Common myeloid progenitor, CD34-positive (primary cell): ENCODE measurements at regions not wholly inside any gene's neighbourhood (a gene's known extent, or its start where the extent isn't known, plus 50 kb on each side); places are given as distances from the start of the nearest gene placed in this dataset.
"Not testable (repeated sequence)": the region's sequence is repeated elsewhere in the genome, so short reads cannot be mapped to it uniquely, and the experiment has no call there.

Source experiments
- CTCF ChIA-PET: fragments of 350-600 bp; sonication (Branson Sonifier 250); formaldehyde crosslinking; loops from one replicate; lab custom pipeline; 2021; ENCODE audit warnings: antibody characterized with exemption; lab: Charles Lee
- POLR2A ChIA-PET: fragments of 350-600 bp; sonication (Branson Sonifier 250); formaldehyde crosslinking; loops from one replicate; lab custom pipeline; 2021; ENCODE audit warnings: antibody characterized with exemption; lab: Charles Lee
- DNase-seq, 3 donors: peaks; one replicate each; pipeline versions ENCODE4 v3.0.0 to v3.0.0-alpha.2; 2013
- H3K27ac ChIP-seq, 2 experiments: 1 replicate in 1 of 2; 2 replicates in 1 of 2; pipeline ENCODE4 v1.7.0; 2013; ENCODE audit warnings: inconsistent platforms in 2 of 2, low read length in 2 of 2, mild to moderate bottlenecking in 2 of 2, low read depth in 1 of 2, moderate library complexity in 1 of 2; ENCODE audit not compliant: severe bottlenecking in 2 of 2, insufficient read depth in 1 of 2, poor library complexity in 1 of 2
- H3K27me3 ChIP-seq, 5 experiments: replicated peaks in 2 of 5; 1 replicate in 3 of 5; 2 replicates in 2 of 5; pipeline versions ENCODE4 v1.6.1 to v1.7.0; 2013; ENCODE audit warnings: low read length in 4 of 5, mild to moderate bottlenecking in 2 of 5, moderate library complexity in 2 of 5, inconsistent platforms in 1 of 5; ENCODE audit not compliant: insufficient read depth in 5 of 5, control insufficient read depth in 4 of 5
- H3K36me3 ChIP-seq, 4 experiments: 1 replicate in 2 of 4; 2 replicates in 2 of 4; pipeline versions ENCODE4 v1.6.1 to v1.7.0; 2013; ENCODE audit warnings: low read length in 3 of 4, control low read depth in 1 of 4, mild to moderate bottlenecking in 1 of 4; ENCODE audit not compliant: control insufficient read depth in 4 of 4, insufficient read depth in 4 of 4
- H3K4me1 ChIP-seq, 4 experiments: 1 replicate in 3 of 4; 2 replicates in 1 of 4; pipeline versions ENCODE4 v1.6.1 to v1.7.1; 2013; ENCODE audit warnings: low read length in 3 of 4, mild to moderate bottlenecking in 3 of 4, control low read depth in 1 of 4, inconsistent platforms in 1 of 4, moderate library complexity in 1 of 4; ENCODE audit not compliant: control insufficient read depth in 4 of 4, insufficient read depth in 4 of 4; ENCODE audit errors: control extremely low read depth in 1 of 4
- H3K4me3 ChIP-seq, 7 experiments: 1 replicate in 4 of 7; 2 replicates in 3 of 7; pipeline versions ENCODE4 v1.5.1 to v1.7.0; 2013; ENCODE audit warnings: mild to moderate bottlenecking in 7 of 7, low read length in 6 of 7, moderate library complexity in 6 of 7, inconsistent platforms in 2 of 7, low read depth in 2 of 7, control low read depth in 1 of 7; ENCODE audit not compliant: insufficient read depth in 4 of 7, control insufficient read depth in 1 of 7; ENCODE audit errors: extremely low read depth in 1 of 7
- H3K9me3 ChIP-seq, 5 experiments: 1 replicate in 4 of 5; 2 replicates in 1 of 5; pipeline versions ENCODE4 v1.6.1 to v1.7.1; 2013; ENCODE audit warnings: low read length in 4 of 5, mild to moderate bottlenecking in 2 of 5, inconsistent platforms in 1 of 5, low read depth in 1 of 5, moderate library complexity in 1 of 5; ENCODE audit not compliant: control insufficient read depth in 4 of 5, insufficient read depth in 2 of 5; ENCODE audit errors: control extremely low read depth in 1 of 5
- WGBS: methylation state at CpG from one replicate; pipeline ENCODE4 v1.1.5; 2013; ENCODE audit not compliant: insufficient coverage; 5-methylcytosine and 5-hydroxymethylcytosine counted together

DNA sequence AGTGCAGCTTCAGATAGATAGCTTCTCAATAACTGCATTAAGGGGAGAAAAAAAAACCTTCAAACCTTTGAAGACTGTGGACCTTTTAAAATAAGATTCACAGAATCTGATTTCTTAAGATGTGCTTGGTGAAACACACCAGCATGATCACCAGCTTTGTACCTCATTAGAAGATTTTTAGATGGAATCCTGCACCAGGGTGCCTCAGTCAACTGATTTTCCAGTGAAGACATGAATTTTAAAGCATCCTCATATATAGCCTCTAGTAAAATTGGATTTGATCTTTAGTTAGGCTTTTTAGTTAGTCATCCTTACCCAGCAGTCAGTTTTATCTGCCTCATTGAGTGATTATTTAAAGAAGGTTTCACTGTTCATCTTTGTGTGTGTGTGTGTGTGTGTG, 208.6 kb upstream of the DEPDC1 start:
- CTCF ChIA-PET = no interaction called here
- POLR2A ChIA-PET = no interaction called here
- Histone ChIP-seq H3K9me3 (peaks cover 0 to 8% (median 3%) of the 10 kb centered on the region in 5 experiments), H3K27ac (no peak overlapping the region), H3K36me3 (no peaks in the 10 kb centered on the region), H3K4me1 (no peaks in the 10 kb centered on the region), H3K4me3 (no peak overlapping the region), H3K27me3 (no peaks in the 10 kb centered on the region)
- no peak for DNase-seq

DNA sequence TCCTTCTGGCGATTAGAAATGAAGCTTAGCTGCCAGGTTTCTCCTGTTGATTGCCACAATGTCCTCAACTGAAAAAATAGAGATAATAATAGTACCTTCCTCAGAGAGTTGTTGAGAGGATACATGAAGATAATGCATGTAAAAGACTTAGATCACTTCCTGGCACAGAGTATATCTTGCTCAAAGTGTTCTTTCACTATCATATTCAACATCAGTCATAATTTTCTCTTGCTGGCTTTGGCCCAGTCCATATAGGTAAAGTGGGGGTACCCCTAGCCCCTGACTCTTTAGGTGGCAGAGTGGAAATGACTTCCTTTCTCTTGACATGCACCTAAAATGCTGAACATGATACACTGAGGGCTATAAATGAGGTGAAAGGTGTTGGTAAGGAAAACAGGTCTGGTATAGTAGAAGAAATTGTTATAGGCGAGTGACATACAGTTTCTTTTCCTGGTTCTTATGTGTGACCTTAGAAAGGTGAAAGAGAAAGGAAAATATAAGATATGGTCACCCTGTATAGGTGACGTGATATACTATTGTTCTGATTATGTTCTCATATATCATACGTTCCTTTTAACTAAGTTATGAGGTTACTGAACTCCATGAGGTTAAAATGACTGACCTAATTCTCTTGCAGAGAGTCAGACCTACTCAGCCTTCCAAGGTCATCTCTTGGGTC, 209.9 kb upstream of the DEPDC1 start:
- ChIA-PET CTCF (no interaction called here), POLR2A (no interaction called here)
- Histone ChIP-seq H3K4me1 (no peaks in the 10 kb centered on the region), H3K27me3 (no peaks in the 10 kb centered on the region), H3K4me3 (no peak overlapping the region), H3K9me3 (peaks cover 0 to 9% (median 3%) of the 10 kb centered on the region in 5 experiments), H3K27ac (no peak overlapping the region), H3K36me3 (no peaks in the 10 kb centered on the region)
- DNase-seq = no peak
- 100% methylated on average over 2 of the region's 4 CpGs for WGBS

DNA sequence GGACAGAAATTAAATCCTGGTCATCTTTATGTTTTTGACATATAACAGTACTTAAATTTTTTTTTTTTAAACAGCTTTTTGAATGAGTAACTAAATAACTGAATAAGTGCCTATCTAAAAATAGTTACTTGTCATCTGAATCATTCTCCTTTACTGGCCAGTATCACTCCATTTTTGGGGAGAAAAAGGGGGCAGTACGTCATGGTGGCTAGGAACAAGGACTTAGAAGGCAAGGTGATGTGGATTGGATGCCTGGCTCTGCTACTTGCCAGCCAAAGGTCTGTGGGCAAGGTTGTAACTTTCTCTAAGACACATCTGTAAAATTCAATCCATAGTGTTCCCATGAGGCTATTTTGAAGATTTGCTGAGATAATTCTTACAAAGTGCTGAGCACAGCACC, 220.4 kb upstream of the DEPDC1 start:
- no peaks in the 10 kb centered on the region for H3K9me3 ChIP-seq
- WGBS = no CpG with 5 or more reads among the region's 1 CpG
- no peak overlapping the region for H3K27ac ChIP-seq
- ChIA-PET CTCF (interaction anchor here (1.0 kb wide), 1 partner anchor 409 kb away, joined by 3 read pairs; no protein-coding TSS in a partner anchor), POLR2A (no interaction called here)
- H3K27me3 ChIP-seq = no peaks in the 10 kb centered on the region
- no peak overlapping the region for H3K4me3 ChIP-seq
- DNase-seq = no peak
- no peaks in the 10 kb centered on the region for H3K36me3 ChIP-seq
- no peaks in the 10 kb centered on the region for H3K4me1 ChIP-seq

DNA sequence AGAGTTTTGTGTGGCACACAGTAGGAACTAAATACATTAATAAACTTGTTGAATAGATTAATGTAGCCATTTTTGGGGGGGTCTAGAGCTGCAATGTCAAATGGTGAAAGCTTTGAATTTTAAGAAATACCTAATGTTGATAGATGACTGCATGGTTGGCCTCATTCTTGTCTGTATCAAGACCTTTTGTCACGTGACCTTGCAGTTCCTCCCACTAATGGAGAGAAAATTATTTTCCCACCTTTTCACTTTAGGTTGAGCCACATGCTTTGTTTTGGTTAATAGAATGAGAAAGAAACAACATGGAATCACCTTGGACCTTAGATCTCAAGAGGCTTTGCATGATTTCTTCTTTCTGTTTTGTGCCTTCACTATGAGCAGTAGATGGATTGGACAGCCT, 223.6 kb upstream of the DEPDC1 start:
- WGBS = no CpG with 5 or more reads among the region's 1 CpG

DNA sequence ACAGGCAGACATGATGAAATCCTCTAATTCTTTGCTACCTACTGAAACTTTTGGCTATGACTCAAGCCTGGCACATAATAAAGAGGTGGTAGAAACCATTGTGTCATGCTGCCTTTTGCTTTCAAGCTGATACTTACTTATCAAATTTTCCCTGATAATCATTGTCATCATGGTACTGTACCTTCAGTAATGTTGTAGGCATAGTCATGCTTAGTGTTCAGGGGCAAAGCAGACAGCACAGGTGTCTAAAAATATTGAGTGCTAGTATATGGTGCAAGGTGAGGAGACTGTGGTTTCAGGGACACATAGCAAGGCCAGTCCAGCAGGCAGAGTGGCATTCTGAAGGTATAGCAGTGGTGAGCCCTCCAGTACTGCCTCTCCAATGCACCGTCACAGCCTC, 226.9 kb upstream of the DEPDC1 start:
- no CpG with 5 or more reads among the region's 1 CpG for WGBS
- no peak overlapping the region for H3K27ac ChIP-seq
- DNase-seq = no peak
- H3K9me3 ChIP-seq = no peaks in the 10 kb centered on the region
- H3K36me3 ChIP-seq = no peaks in the 10 kb centered on the region
- ChIA-PET POLR2A (no interaction called here), CTCF (interaction anchor here (0.6 kb wide), 1 partner anchor 511 kb away, joined by 3 read pairs; no protein-coding TSS in a partner anchor)
- no peak overlapping the region for H3K4me3 ChIP-seq
- H3K4me1 ChIP-seq = no peaks in the 10 kb centered on the region
- no peaks in the 10 kb centered on the region for H3K27me3 ChIP-seq

More for the DNA sequence above, 223.6 kb upstream of the DEPDC1 start:
- CTCF ChIA-PET = no interaction called here
- Histone ChIP-seq H3K27ac (no peak overlapping the region), H3K36me3 (no peaks in the 10 kb centered on the region), H3K4me1 (no peaks in the 10 kb centered on the region), H3K4me3 (no peak overlapping the region), H3K9me3 (no peaks in the 10 kb centered on the region), H3K27me3 (no peaks in the 10 kb centered on the region)
- no peak for DNase-seq
- POLR2A ChIA-PET = no interaction called here

DNA sequence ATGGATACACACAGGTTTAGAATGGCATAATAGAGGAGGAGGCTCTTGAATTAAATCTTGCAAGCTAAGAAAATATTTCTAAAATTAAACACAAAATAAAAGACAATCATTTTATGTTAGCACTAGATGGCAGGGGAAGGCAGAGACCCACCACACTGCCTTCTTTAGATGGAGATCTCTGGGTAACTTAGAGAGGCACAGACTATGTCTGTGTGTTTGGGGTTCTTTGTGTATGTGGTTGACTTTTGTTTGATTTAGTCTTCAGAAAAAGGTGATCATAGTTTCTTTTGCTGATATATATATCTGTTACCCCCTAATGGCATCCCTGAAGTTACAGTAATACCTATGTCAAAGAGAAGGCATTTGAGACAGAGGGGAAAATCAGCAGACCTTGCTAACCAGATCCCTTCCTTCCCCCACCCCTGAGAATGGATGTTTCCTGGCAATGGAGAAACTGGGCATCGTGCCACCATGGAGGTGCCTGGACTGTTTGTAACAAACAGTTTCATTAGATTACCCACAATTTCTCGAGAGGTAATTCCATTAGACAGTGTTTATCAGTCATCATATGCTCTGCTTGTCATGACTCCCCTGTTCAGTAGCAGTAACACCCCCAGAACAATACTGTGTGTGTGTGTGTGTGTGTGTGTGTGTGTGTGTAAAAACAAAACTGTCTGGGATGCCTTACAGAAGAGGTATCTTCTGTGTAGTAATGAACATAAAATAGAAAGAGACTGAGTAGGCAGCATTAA, 228.3 kb upstream of the DEPDC1 start:
- Histone ChIP-seq H3K36me3 (no peaks in the 10 kb centered on the region), H3K27me3 (no peaks in the 10 kb centered on the region), H3K4me3 (no peak overlapping the region), H3K27ac (no peak overlapping the region), H3K9me3 (no peaks in the 10 kb centered on the region), H3K4me1 (no peaks in the 10 kb centered on the region)
- WGBS = 40% methylated on average over 1 of the region's 2 CpGs
- peak in 2 of 3 donors; percentile 0 to 1 for DNase-seq
- ChIA-PET POLR2A (no interaction called here), CTCF (interaction anchor here (0.7 kb wide), 1 partner anchor 49 kb away, joined by 3 read pairs; no protein-coding TSS in a partner anchor)

DNA sequence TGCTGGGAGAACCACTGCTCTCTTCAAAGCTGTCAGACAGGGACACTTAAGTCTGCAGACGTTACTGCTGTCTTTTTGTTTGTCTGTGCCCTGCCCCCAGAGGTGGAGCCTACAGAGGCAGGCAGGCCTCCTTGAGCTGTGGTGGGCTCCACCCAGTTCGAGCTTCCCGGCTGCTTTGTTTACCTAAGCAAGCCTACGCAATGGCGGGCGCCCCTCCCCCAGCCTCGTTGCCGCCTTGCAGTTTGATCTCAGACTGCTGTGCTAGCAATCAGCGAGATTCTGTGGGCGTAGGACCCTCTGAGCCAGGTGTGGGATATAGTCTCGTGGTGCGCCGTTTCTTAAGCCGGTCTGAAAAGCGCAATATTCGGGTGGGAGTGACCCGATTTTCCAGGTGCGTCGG, 242.6 kb upstream of the DEPDC1 start:
- 100% methylated on average over 4 of the region's 19 CpGs for WGBS
- DNase-seq, H3K4me1 ChIP-seq, H3K27me3 ChIP-seq, H3K27ac ChIP-seq, CTCF ChIA-PET, POLR2A ChIA-PET, H3K9me3 ChIP-seq, H3K4me3 ChIP-seq, H3K36me3 ChIP-seq: not testable (repeated sequence)
